ENCODE measurements at regions not wholly inside any gene's neighbourhood (a gene's known extent, or its start where the extent isn't known, plus 50 kb on each side); places are given as distances from the start of the nearest gene placed in this dataset.

DNA sequence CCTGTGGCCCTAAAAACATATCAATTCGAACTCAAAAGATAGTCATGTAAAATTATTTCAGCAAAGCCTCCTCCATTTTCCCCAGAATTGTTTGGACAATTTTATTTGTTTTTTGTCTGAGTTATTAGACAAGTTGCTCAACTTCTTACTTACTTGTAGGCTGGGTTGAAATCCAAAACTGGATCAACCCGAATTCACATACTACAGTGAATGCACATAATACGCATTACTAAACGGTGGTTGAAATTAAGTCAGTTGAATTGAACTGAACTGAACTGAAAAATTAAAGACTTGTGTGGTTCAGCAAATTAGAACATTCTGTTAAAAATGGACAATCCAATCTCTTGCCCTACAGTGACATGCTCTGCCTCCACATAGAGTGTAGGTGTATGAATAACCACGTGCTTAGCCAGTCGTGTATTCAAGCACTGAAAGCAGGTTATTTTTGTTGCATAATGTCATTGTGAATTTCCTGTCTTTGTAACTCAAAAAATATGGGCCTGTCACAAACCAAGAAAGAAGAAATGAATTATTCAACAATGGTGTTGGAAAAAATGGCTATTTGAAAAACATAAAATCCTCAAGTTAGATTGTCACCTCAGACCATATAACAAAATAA lies 441.0 kb downstream of the TXNL1 start:
- no peak overlapping the region for H3K4me3 Mint-ChIP-seq (ENCODE audit: unreplicated experiment)
- no peaks in the 10 kb centered on the region for H3K27me3 Mint-ChIP-seq (ENCODE audit: low read depth)

DNA sequence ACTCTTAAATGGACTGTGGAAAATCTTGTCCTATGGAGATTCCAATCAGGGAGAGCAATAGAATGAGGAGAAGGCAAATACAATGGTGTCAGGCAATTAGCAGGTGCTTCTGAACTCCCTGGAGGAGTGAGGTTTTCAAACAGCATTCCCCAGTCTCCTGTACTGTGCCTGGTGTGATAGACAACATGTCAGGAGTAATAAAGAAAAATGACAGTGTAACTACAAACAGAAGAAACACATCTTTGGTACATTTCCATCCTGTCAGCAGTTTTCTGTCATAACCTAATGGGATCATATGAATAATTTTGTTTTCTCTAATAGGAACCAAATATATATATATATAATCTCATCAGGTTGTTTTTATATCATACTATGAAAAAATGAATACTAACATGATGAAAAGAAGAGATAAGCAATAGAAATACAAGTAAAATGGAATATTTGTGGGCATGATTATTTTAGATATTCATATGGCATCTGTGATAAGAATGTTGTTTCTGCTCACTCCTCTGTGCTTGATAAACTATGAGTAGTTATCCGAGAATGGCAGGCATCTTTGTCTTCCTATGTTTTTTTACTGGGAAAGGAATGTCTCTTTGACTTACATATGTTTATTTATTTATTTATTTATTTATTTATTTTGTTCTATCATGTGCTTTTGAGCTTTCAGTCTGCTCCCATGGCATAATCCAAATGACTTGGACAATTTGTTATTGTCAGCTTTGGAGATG lies 441.7 kb downstream of the TXNL1 start:
- DNase-seq (ENCODE audit: low spot score) = no peak
- Mint-ChIP-seq H3K9me3 (ENCODE audit: low read depth) (peaks cover 8% of the 10 kb centered on the region), H3K27ac (ENCODE audit: unreplicated experiment) (no peak overlapping the region), H3K36me3 (ENCODE audit: low read depth) (no peaks in the 10 kb centered on the region), H3K4me1 (ENCODE audit: low read depth) (peaks cover 35% of the 10 kb centered on the region), H3K4me3 (ENCODE audit: unreplicated experiment) (no peak overlapping the region), H3K27me3 (ENCODE audit: low read depth) (no peaks in the 10 kb centered on the region)
- TF ChIP-seq, protein P1, sequence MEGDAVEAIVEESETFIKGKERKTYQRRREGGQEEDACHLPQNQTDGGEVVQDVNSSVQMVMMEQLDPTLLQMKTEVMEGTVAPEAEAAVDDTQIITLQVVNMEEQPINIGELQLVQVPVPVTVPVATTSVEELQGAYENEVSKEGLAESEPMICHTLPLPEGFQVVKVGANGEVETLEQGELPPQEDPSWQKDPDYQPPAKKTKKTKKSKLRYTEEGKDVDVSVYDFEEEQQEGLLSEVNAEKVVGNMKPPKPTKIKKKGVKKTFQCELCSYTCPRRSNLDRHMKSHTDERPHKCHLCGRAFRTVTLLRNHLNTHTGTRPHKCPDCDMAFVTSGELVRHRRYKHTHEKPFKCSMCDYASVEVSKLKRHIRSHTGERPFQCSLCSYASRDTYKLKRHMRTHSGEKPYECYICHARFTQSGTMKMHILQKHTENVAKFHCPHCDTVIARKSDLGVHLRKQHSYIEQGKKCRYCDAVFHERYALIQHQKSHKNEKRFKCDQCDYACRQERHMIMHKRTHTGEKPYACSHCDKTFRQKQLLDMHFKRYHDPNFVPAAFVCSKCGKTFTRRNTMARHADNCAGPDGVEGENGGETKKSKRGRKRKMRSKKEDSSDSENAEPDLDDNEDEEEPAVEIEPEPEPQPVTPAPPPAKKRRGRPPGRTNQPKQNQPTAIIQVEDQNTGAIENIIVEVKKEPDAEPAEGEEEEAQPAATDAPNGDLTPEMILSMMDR (IDR thresholded peaks at IDR 0.05) = no peak

More for the DNA sequence above, 441.0 kb downstream of the TXNL1 start:
- peaks cover 8% of the 10 kb centered on the region for H3K9me3 Mint-ChIP-seq (ENCODE audit: low read depth)
- H3K4me1 Mint-ChIP-seq (ENCODE audit: low read depth) = peaks cover 40% of the 10 kb centered on the region
- no peak overlapping the region for H3K27ac Mint-ChIP-seq (ENCODE audit: unreplicated experiment)
- DNase-seq (ENCODE audit: low spot score) = no peak
- H3K36me3 Mint-ChIP-seq (ENCODE audit: low read depth) = no peaks in the 10 kb centered on the region
- TF ChIP-seq, protein P1 (IDR thresholded peaks at IDR 0.05) = no peak

DNA sequence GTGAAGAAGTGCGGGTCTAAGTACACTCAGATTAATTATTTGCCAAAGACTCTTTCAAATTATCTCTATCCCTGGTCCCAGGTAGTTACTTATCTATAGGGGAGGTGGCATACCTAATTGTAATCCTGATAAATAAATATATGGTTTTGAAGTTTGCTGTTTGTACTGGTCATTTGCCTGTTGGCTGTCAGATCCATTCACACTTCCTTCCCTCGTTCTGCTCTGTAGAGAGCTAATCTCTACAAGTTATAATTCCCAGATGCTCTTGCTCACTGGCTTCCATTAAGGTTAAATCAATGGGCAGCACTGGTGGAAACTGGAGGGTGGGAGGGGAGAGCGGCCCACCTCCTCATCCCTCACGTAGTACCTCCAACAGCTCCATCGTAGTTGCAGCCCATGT lies 447.1 kb downstream of the TXNL1 start:
- Mint-ChIP-seq H3K36me3 (ENCODE audit: low read depth) (no peaks in the 10 kb centered on the region), H3K9me3 (ENCODE audit: low read depth) (peaks cover 3% of the 10 kb centered on the region), H3K27me3 (ENCODE audit: low read depth) (no peaks in the 10 kb centered on the region), H3K4me3 (ENCODE audit: unreplicated experiment) (no peak overlapping the region), H3K4me1 (ENCODE audit: low read depth) (peaks cover 2% of the 10 kb centered on the region), H3K27ac (ENCODE audit: unreplicated experiment) (no peak overlapping the region)
- no peak for DNase-seq (ENCODE audit: low spot score)
- TF ChIP-seq, protein P1 (IDR thresholded peaks at IDR 0.05) = no peak

DNA sequence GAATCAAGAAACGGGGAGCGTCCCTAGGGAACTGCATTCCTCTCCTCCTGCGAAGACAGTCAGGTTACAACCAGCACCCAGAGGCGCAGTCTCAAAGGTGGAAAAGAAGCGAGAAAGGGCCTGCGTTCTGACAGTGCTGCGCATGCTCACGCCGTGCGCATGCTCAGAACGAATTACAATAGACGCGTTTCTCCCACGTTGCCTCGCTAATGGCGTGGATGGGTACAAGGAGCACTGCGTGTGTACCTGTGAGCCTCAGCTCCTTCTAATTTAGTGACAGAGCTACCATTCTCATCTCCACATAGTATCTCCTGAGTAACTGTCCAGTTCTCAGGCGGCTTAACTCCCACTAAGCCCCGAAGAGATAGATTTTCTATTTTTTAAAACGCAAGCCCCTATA lies 448.8 kb downstream of the TXNL1 start:
- H3K4me1 Mint-ChIP-seq (ENCODE audit: low read depth) = no peaks in the 10 kb centered on the region
- H3K27me3 Mint-ChIP-seq (ENCODE audit: low read depth) = no peaks in the 10 kb centered on the region
- no peaks in the 10 kb centered on the region for H3K9me3 Mint-ChIP-seq (ENCODE audit: low read depth)
- no peak overlapping the region for H3K4me3 Mint-ChIP-seq (ENCODE audit: unreplicated experiment)
- H3K27ac Mint-ChIP-seq (ENCODE audit: unreplicated experiment) = no peak overlapping the region
- no peaks in the 10 kb centered on the region for H3K36me3 Mint-ChIP-seq (ENCODE audit: low read depth)
- DNase-seq (ENCODE audit: low spot score) = no peak
- TF ChIP-seq, protein P1 (IDR thresholded peaks at IDR 0.05) = no peak

GRCh38 chr18:56188529-56189275 lies 449.7 kb downstream of the TXNL1 start:
- H3K4me1 Mint-ChIP-seq (ENCODE audit: low read depth) = no peaks in the 10 kb centered on the region
- no peak overlapping the region for H3K4me3 Mint-ChIP-seq (ENCODE audit: unreplicated experiment)
- DNase-seq (ENCODE audit: low spot score) = no peak
- H3K27ac Mint-ChIP-seq (ENCODE audit: unreplicated experiment) = no peak overlapping the region
- no peaks in the 10 kb centered on the region for H3K27me3 Mint-ChIP-seq (ENCODE audit: low read depth)
- no peaks in the 10 kb centered on the region for H3K9me3 Mint-ChIP-seq (ENCODE audit: low read depth)
- H3K36me3 Mint-ChIP-seq (ENCODE audit: low read depth) = no peaks in the 10 kb centered on the region
- TF ChIP-seq, protein P1 (IDR thresholded peaks at IDR 0.05) = no peak
